NT2/D1 (cell line): ENCODE measurements at regions not wholly inside any gene's neighbourhood (a gene's known extent, or its start where the extent isn't known, plus 50 kb on each side); places are given as distances from the start of the nearest gene placed in this dataset.

Source experiments
- SUZ12 ChIP-seq: IDR thresholded peaks from 2 replicates; pipeline ENCODE4 v1.6.1; 2011; ENCODE audit not compliant: insufficient read length, insufficient read depth; ENCODE audit errors: extremely low read depth
- YY1 ChIP-seq: IDR thresholded peaks from 2 replicates; pipeline ENCODE4 v1.6.1; 2011; ENCODE audit not compliant: insufficient read length, insufficient read depth
- ZNF274 ChIP-seq: IDR thresholded peaks from 2 replicates; pipeline ENCODE4 v1.6.1; 2011; ENCODE audit warnings: mild to moderate bottlenecking, low read depth, low read length

DNA sequence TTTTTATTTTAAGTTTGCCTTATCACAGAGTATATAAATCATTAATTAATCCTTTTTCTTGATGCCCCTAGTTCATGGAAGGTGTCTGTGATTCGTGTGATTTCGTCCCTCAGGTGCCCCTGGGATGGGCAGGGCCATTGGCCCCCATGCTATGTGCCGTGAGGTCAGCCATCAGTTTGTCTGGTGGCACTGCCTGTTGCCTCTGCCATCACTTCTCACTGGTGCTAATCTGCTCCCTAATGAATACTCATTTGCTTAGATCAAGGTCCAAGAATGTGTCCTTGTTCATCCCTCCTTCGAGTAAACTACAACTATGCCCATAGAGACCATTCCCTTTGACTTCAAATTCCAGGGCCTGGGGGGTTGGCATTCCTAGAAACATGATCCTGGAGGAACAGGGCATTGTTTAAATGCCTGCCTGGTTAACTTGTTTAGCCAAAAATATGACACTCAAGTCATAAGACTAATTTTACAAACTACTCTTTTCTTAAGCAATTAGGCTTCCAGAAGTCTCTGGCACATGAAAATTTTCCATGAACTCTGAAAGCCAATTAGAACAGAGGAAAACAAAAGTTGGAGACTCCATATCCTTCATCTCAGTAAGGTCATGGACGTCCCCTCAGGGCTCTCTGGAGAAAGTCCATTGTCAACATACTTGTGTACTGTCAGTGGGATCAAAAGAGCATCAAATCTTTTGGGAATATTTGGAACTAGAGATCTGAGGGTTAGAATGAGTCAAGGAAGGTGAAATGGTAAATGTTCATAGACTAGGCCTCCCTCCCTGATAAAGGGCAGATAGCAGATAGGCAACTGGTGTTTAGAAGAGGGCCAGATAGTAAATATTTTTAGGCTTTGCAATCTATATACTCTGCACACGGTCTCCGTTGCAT lies 90.9 kb upstream of the PLXNC1 start:
- TF ChIP-seq YY1 (no peak), SUZ12 (no peak), ZNF274 (no peak)
